ENCODE measurements at regions not wholly inside any gene's neighbourhood (a gene's known extent, or its start where the extent isn't known, plus 50 kb on each side); places are given as distances from the start of the nearest gene placed in this dataset.

DNA sequence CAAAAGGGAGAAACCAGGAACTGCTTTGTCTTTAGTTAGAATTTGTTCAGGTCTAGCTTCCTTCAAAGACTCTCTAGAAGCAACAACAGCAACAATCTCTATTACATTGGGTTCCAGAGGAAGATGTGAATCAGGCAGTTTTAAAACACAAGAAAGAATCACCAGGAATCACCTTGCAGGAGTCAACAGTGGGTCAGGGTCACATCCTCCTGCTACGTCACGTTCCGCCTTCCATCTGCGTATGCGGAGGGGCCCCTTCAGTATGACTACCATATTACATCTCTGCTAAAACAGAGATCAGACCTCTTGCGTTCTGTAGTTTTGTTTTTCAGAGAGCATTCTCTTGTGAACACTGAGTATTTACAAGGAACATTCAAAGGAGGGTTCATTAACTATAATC lies 147.8 kb upstream of the STARD13 start:
- no peaks in the 10 kb centered on the region for H3K9me3 ChIP-seq (ENCODE audit: control insufficient read depth, insufficient read depth, low read length)
- H3K4me3 ChIP-seq (ENCODE audit: insufficient read depth, low read depth, low read length) = no peak overlapping the region
- H3K9ac ChIP-seq (ENCODE audit: low read depth, low read length) = no peak overlapping the region
- CTCF ChIA-PET = no interaction called here
- H3K4me1 ChIP-seq (ENCODE audit: control insufficient read depth, insufficient read depth, low read length) = no peaks in the 10 kb centered on the region
- H2BK20ac ChIP-seq (ENCODE audit: low read depth, low read length) = no peak overlapping the region
- in situ Hi-C loops (cut with MboI; ENCODE audit: low sequenced_read_pairs) (no loop called here), dilution Hi-C loops (cut with HindIII; ENCODE audit: low sequenced_read_pairs, unreplicated experiment) (no loop called here), intact Hi-C loops (cut with micrococcal nuclease) (no loop called here)
- POLR2A ChIA-PET (ENCODE audit: unreplicated experiment) = no interaction called here
- H4K5ac ChIP-seq (ENCODE audit: low read depth, low read length) = no peak overlapping the region
- no peak overlapping the region for H3K56ac ChIP-seq (ENCODE audit: extremely low read depth, insufficient read depth, low read length)
- H4K8ac ChIP-seq (ENCODE audit: low read depth in 2 of 2, low read length in 2 of 2) = no peak overlapping the region
- no peak overlapping the region for H4K91ac ChIP-seq (ENCODE audit: insufficient read depth, low read depth, low read length)
- H3K27ac ChIP-seq (ENCODE audit: insufficient read depth, low read length) = no peak overlapping the region
- H3K36me3 ChIP-seq (ENCODE audit: control insufficient read depth, insufficient read depth, low read length) = no peaks in the 10 kb centered on the region
- no peak overlapping the region for H2AFZ ChIP-seq (replicated peaks; ENCODE audit: low read length, poor library complexity)
- no peak overlapping the region for H3K4me2 ChIP-seq (ENCODE audit: low read depth, low read length)
- H2BK5ac ChIP-seq (ENCODE audit: low read depth, low read length, poor library complexity, severe bottlenecking) = no peak overlapping the region
- ATAC-seq (ENCODE audit: low read depth) (no peak), DNase-seq (no peak)
- H2BK120ac ChIP-seq (ENCODE audit: low read depth, low read length) = no peak overlapping the region
- no peak overlapping the region for H3K23ac ChIP-seq (ENCODE audit: low read depth, low read length)
- no CpG with 5 or more reads among the region's 6 CpGs for WGBS, 2 experiments (ENCODE audit: extremely low coverage in 2 of 2, insufficient read length in 1 of 2)
- H3K18ac ChIP-seq (ENCODE audit: low read depth, low read length) = no peak overlapping the region
- BruUV-seq (replicated peaks) = no TSS peak
- no peak overlapping the region for H2AK9ac ChIP-seq (replicated peaks; ENCODE audit: low read depth, low read length, poor library complexity)
- H2AK5ac ChIP-seq (ENCODE audit: low read depth, low read length) = no peak overlapping the region
- no peak overlapping the region for H3K14ac ChIP-seq (replicated peaks; ENCODE audit: low read depth, low read length)
- H4K20me1 ChIP-seq (ENCODE audit: insufficient read depth, low read length) = no peaks in the 10 kb centered on the region
- no peak overlapping the region for H3K4ac ChIP-seq (ENCODE audit: low read depth, low read length)
- no peaks in the 10 kb centered on the region for H3K27me3 ChIP-seq (ENCODE audit: control insufficient read depth, insufficient read depth, low read length)
- no peak overlapping the region for H2BK15ac ChIP-seq (ENCODE audit: low read depth, low read length)
- H3K9me1 ChIP-seq (ENCODE audit: insufficient read depth, low read length) = no peaks in the 10 kb centered on the region
- H3K79me1 ChIP-seq (ENCODE audit: low read depth in 1 of 2, low read length in 2 of 2) = no peaks in the 10 kb centered on the region
- TF ChIP-seq SMC3 (IDR thresholded peaks at IDR 0.05; ENCODE audit: low read depth, low read length) (no peak), RAD21 (IDR thresholded peaks at IDR 0.05; ENCODE audit: low read length) (no peak), BHLHE40 (IDR thresholded peaks at IDR 0.05; ENCODE audit: low read depth, low read length) (no peak), RFX5 (IDR thresholded peaks at IDR 0.05; ENCODE audit: low read depth, low read length) (no peak), NFE2L2 (IDR thresholded peaks at IDR 0.05; ENCODE audit: low read depth, low read length) (no peak), CHD1 (IDR thresholded peaks at IDR 0.05; ENCODE audit: low read depth, low read length) (no peak), CEBPB (IDR thresholded peaks at IDR 0.05; ENCODE audit: low read depth, low read length) (no peak), MAZ (IDR thresholded peaks at IDR 0.05; ENCODE audit: borderline replicate concordance, low read depth, low read length) (no peak), MAFK (IDR thresholded peaks at IDR 0.05; ENCODE audit: low read depth, low read length) (no peak), POLR2A (IDR thresholded peaks at IDR 0.05; ENCODE audit: low read depth, low read length) (no peak), RCOR1 (IDR thresholded peaks at IDR 0.05; ENCODE audit: insufficient replicate concordance, low read length) (no peak), MXI1 (IDR thresholded peaks at IDR 0.05; ENCODE audit: borderline replicate concordance, low read depth, low read length) (no peak), FOS (IDR thresholded peaks at IDR 0.05; ENCODE audit: low read depth, low read length) (no peak)
- TF ChIP-seq, protein P1, sequence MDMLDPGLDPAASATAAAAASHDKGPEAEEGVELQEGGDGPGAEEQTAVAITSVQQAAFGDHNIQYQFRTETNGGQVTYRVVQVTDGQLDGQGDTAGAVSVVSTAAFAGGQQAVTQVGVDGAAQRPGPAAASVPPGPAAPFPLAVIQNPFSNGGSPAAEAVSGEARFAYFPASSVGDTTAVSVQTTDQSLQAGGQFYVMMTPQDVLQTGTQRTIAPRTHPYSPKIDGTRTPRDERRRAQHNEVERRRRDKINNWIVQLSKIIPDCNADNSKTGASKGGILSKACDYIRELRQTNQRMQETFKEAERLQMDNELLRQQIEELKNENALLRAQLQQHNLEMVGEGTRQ (IDR thresholded peaks at IDR 0.05; ENCODE audit: low read depth, low read length) = no peak
- TF ChIP-seq, protein P2, sequence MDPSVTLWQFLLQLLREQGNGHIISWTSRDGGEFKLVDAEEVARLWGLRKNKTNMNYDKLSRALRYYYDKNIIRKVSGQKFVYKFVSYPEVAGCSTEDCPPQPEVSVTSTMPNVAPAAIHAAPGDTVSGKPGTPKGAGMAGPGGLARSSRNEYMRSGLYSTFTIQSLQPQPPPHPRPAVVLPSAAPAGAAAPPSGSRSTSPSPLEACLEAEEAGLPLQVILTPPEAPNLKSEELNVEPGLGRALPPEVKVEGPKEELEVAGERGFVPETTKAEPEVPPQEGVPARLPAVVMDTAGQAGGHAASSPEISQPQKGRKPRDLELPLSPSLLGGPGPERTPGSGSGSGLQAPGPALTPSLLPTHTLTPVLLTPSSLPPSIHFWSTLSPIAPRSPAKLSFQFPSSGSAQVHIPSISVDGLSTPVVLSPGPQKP (IDR thresholded peaks at IDR 0.05; ENCODE audit: borderline replicate concordance, low read depth, low read length) = no peak
- TF ChIP-seq, protein P3, sequence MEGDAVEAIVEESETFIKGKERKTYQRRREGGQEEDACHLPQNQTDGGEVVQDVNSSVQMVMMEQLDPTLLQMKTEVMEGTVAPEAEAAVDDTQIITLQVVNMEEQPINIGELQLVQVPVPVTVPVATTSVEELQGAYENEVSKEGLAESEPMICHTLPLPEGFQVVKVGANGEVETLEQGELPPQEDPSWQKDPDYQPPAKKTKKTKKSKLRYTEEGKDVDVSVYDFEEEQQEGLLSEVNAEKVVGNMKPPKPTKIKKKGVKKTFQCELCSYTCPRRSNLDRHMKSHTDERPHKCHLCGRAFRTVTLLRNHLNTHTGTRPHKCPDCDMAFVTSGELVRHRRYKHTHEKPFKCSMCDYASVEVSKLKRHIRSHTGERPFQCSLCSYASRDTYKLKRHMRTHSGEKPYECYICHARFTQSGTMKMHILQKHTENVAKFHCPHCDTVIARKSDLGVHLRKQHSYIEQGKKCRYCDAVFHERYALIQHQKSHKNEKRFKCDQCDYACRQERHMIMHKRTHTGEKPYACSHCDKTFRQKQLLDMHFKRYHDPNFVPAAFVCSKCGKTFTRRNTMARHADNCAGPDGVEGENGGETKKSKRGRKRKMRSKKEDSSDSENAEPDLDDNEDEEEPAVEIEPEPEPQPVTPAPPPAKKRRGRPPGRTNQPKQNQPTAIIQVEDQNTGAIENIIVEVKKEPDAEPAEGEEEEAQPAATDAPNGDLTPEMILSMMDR (conservative IDR thresholded peaks at IDR 0.05; ENCODE audit: low read depth, low read length) = no peak

Data from IMR-90 (cell line).